ENCODE measurements at regions not wholly inside any gene's neighbourhood (a gene's known extent, or its start where the extent isn't known, plus 50 kb on each side); places are given as distances from the start of the nearest gene placed in this dataset.
"Not testable (repeated sequence)": the region's sequence is repeated elsewhere in the genome, so short reads cannot be mapped to it uniquely, and the experiment has no call there.

GRCh38 chr21:9246010-9246409, 1275.4 kb upstream of the TPTE start:
- H3K4me1 ChIP-seq; H3K27ac ChIP-seq (replicated peaks); H3K27me3 ChIP-seq (ENCODE audit: low read depth); H3K4me3 ChIP-seq; DNase-seq; H3K36me3 ChIP-seq; intact Hi-C loops (cut with micrococcal nuclease): not testable (repeated sequence)
- peaks cover 27% of the 10 kb centered on the region for H3K9me3 ChIP-seq (replicated peaks)

GRCh38 chr21:9246481-9247289, 1274.7 kb upstream of the TPTE start:
- H3K4me1 ChIP-seq; intact Hi-C loops (cut with micrococcal nuclease); H3K27ac ChIP-seq (replicated peaks); H3K36me3 ChIP-seq; H3K4me3 ChIP-seq; H3K27me3 ChIP-seq (ENCODE audit: low read depth): not testable (repeated sequence)
- DNase-seq: peak; percentile 7
- peaks cover 27% of the 10 kb centered on the region for H3K9me3 ChIP-seq (replicated peaks)

GRCh38 chr21:9247290-9247613, 1274.1 kb upstream of the TPTE start:
- intact Hi-C loops (cut with micrococcal nuclease); H3K4me1 ChIP-seq; DNase-seq: not testable (repeated sequence)

GRCh38 chr21:9247616-9248317, 1273.6 kb upstream of the TPTE start:
- H3K4me3 ChIP-seq; H3K27me3 ChIP-seq (ENCODE audit: low read depth); H3K36me3 ChIP-seq; DNase-seq; intact Hi-C loops (cut with micrococcal nuclease); H3K4me1 ChIP-seq; H3K27ac ChIP-seq (replicated peaks): not testable (repeated sequence)
- H3K9me3 ChIP-seq (replicated peaks): peaks cover 27% of the 10 kb centered on the region

More at GRCh38 chr21:9247290-9247613, 1274.1 kb upstream of the TPTE start:
- H3K9me3 ChIP-seq (replicated peaks): peaks cover 27% of the 10 kb centered on the region
- not testable (repeated sequence) for H3K4me3 ChIP-seq; H3K36me3 ChIP-seq; H3K27me3 ChIP-seq (ENCODE audit: low read depth); H3K27ac ChIP-seq (replicated peaks)
